Progenitor cell of endocrine pancreas (in vitro differentiated cells): ENCODE measurements at regions not wholly inside any gene's neighbourhood (a gene's known extent, or its start where the extent isn't known, plus 50 kb on each side); places are given as distances from the start of the nearest gene placed in this dataset.

Experiments
- DNase-seq: peaks from one replicate; pipeline ENCODE4 v3.0.0; 2021; ENCODE audit warnings: low spot score; ENCODE audit not compliant: unreplicated experiment
- H3K27ac Mint-ChIP-seq: 2 replicates; pipeline ENCODE4 v1.8.0; 2021; ENCODE audit warnings: mild to moderate bottlenecking, moderate library complexity, mixed read lengths
- H3K27me3 Mint-ChIP-seq: 2 replicates; pipeline ENCODE4 v1.8.0; 2021; ENCODE audit warnings: mixed read lengths
- H3K36me3 Mint-ChIP-seq: 2 replicates; pipeline ENCODE4 v1.8.0; 2022; ENCODE audit warnings: mixed read lengths; ENCODE audit not compliant: insufficient read depth
- H3K4me1 Mint-ChIP-seq: 2 replicates; pipeline ENCODE4 v1.8.0; 2021; ENCODE audit warnings: low read depth, mixed read lengths
- H3K4me3 Mint-ChIP-seq: 2 replicates; pipeline ENCODE4 v1.8.0; 2021; ENCODE audit warnings: low read depth, mild to moderate bottlenecking, moderate library complexity, mixed read lengths
- H3K9me3 Mint-ChIP-seq: 2 replicates; pipeline ENCODE4 v1.8.0; 2021; ENCODE audit warnings: low read depth, mixed read lengths
- TF ChIP-seq, protein P1 (sequence below): fragments of 200-600 bp; sonication (generic); IDR thresholded peaks from one replicate; pipeline ENCODE4 v1.5.0; 2021; ENCODE audit warnings: antibody characterized with exemption, mild to moderate bottlenecking; ENCODE audit not compliant: unreplicated experiment

GRCh38 chr16:6690741-6691140, 641.9 kb upstream of the RBFOX1 start:
- Mint-ChIP-seq H3K27me3 (peaks cover 6% of the 10 kb centered on the region), H3K27ac (no peak overlapping the region), H3K9me3 (peaks cover 4% of the 10 kb centered on the region), H3K4me1 (no peaks in the 10 kb centered on the region), H3K4me3 (no peak overlapping the region), H3K36me3 (no peaks in the 10 kb centered on the region)
- no peak for DNase-seq
- TF ChIP-seq, protein P1, sequence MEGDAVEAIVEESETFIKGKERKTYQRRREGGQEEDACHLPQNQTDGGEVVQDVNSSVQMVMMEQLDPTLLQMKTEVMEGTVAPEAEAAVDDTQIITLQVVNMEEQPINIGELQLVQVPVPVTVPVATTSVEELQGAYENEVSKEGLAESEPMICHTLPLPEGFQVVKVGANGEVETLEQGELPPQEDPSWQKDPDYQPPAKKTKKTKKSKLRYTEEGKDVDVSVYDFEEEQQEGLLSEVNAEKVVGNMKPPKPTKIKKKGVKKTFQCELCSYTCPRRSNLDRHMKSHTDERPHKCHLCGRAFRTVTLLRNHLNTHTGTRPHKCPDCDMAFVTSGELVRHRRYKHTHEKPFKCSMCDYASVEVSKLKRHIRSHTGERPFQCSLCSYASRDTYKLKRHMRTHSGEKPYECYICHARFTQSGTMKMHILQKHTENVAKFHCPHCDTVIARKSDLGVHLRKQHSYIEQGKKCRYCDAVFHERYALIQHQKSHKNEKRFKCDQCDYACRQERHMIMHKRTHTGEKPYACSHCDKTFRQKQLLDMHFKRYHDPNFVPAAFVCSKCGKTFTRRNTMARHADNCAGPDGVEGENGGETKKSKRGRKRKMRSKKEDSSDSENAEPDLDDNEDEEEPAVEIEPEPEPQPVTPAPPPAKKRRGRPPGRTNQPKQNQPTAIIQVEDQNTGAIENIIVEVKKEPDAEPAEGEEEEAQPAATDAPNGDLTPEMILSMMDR, result no peak

- H3K36me3 Mint-ChIP-seq, result no peaks in the 10 kb centered on the region
- no peaks in the 10 kb centered on the region for H3K4me1 Mint-ChIP-seq
- TF ChIP-seq, protein P1, result no peak
- H3K27ac Mint-ChIP-seq, result no peak overlapping the region
- no peak overlapping the region for H3K4me3 Mint-ChIP-seq
- no peak for DNase-seq
- peaks cover 6% of the 10 kb centered on the region for H3K27me3 Mint-ChIP-seq
- peaks cover 4% of the 10 kb centered on the region for H3K9me3 Mint-ChIP-seq
These were observed 643.0 kb upstream of the RBFOX1 start for GRCh38 chr16:6689643-6690042.

DNA sequence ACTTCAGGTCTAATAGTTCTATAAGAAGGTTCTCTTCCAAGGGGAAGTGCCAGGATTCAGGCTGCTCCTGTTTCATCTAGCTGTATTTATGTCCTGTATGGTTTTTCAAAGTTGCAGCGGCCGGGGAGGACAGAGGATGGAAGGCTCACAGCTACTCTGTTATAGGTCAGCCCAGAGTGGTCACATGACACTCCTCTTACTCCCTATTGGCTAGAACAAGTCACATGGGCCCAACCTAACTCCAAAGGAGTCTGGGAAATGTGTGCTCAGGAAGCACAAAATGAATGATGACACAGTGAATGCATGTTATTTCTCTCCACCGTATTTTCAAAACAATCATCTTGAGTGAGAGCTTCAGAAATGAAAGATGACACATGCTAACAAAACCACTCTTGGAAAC, 645.1 kb upstream of the RBFOX1 start:
- no peak for DNase-seq
- Mint-ChIP-seq H3K4me1 (no peaks in the 10 kb centered on the region), H3K9me3 (peaks cover 4% of the 10 kb centered on the region), H3K27me3 (peaks cover 18% of the 10 kb centered on the region), H3K4me3 (no peak overlapping the region), H3K36me3 (no peaks in the 10 kb centered on the region), H3K27ac (no peak overlapping the region)
- TF ChIP-seq, protein P1, result no peak

GRCh38 chr16:6684076-6684673, 648.5 kb upstream of the RBFOX1 start:
- Mint-ChIP-seq H3K27ac (no peak overlapping the region), H3K4me3 (no peak overlapping the region), H3K27me3 (peaks cover 40% of the 10 kb centered on the region), H3K36me3 (no peaks in the 10 kb centered on the region), H3K4me1 (no peaks in the 10 kb centered on the region), H3K9me3 (peaks cover 4% of the 10 kb centered on the region)
- TF ChIP-seq, protein P1, result peak; percentile 77
- no peak for DNase-seq

DNA sequence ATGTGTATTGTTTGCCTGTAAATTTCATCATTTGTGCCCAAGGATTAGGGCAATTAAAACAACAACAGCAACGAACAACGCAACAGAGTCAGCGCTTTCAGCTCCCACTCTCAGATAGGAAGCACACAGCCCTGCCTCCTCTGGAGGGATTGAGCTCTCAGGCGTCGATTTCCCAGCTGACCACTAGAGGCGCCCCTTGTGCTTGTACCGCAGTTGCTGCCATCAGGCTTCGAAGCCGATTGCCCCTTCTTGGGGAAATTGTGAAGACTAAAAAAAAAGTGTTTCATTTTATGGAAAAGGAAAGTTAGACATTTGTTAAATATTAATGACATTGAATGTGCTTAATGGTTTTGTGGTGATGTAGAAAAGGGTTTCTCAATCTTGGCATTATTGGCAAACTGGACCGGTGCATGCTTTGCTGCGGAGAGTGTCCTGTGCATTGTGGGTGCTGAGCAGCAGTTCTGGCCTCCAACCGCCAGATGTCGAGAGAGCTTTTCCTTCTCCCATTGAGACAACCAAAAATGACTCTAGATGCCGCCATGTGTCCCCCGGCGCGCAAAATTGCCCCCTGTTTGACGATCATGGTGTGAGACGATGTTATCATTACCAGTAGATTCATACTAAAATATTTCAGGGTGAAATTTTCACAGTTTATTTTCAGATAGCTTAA, 650.4 kb upstream of the RBFOX1 start:
- peak; percentile 23 for DNase-seq
- TF ChIP-seq, protein P1, result peak; percentile 82
- no peak overlapping the region for H3K27ac Mint-ChIP-seq
- no peaks in the 10 kb centered on the region for H3K4me1 Mint-ChIP-seq
- no peaks in the 10 kb centered on the region for H3K36me3 Mint-ChIP-seq
- H3K4me3 Mint-ChIP-seq, result no peak overlapping the region
- H3K27me3 Mint-ChIP-seq, result peaks cover 54% of the 10 kb centered on the region
- no peaks in the 10 kb centered on the region for H3K9me3 Mint-ChIP-seq
